ENCODE measurements at regions not wholly inside any gene's neighbourhood (a gene's known extent, or its start where the extent isn't known, plus 50 kb on each side); places are given as distances from the start of the nearest gene placed in this dataset.

GRCh38 chr11:129643031-129643721 is 172.5 kb upstream of the TMEM45B start:
- TF ChIP-seq CTCF (IDR thresholded peaks at IDR 0.05) (no peak), POLR2A (IDR thresholded peaks at IDR 0.05) (no peak)

All from stomach (tissue), 4 donors.